Right cardiac atrium (tissue), 5 donors: ENCODE measurements at regions not wholly inside any gene's neighbourhood (a gene's known extent, or its start where the extent isn't known, plus 50 kb on each side); places are given as distances from the start of the nearest gene placed in this dataset.
"Not testable (repeated sequence)": the region's sequence is repeated elsewhere in the genome, so short reads cannot be mapped to it uniquely, and the experiment has no call there.

Source experiments
- ATAC-seq, 2 donors: fragments of 200-7000 bp; cut with Tn5 transposase; one replicate each; pipeline versions ENCODE4 v1.8.0 to v1.9.1; 2020; ENCODE audit warnings: moderate library complexity in 2 of 2, mild to moderate bottlenecking in 1 of 2
- DNase-seq, 3 donors: peaks; one replicate each; pipeline ENCODE4 v3.0.0-alpha.2; 2020
- H3K27ac ChIP-seq: one replicate; pipeline ENCODE4 v1.5.1; 2013; ENCODE audit warnings: mild to moderate bottlenecking, low read length, control low read depth, moderate library complexity
- H3K27me3 ChIP-seq: one replicate; pipeline ENCODE4 v1.6.1; 2013; ENCODE audit not compliant: control insufficient read depth, insufficient read depth
- H3K4me1 ChIP-seq: one replicate; pipeline ENCODE4 v1.6.1; 2013; ENCODE audit warnings: low read length; ENCODE audit not compliant: control insufficient read depth, insufficient read depth
- H3K4me3 ChIP-seq: one replicate; pipeline ENCODE4 v1.5.1; 2013; ENCODE audit warnings: low read length, control low read depth
- H3K9me3 ChIP-seq: one replicate; pipeline ENCODE4 v1.6.1; 2013; ENCODE audit warnings: low read length; ENCODE audit not compliant: control insufficient read depth
- WGBS: extraction: QIAGEN DNeasy Blood & Tissue Kit; methylation state at CpG from one replicate; pipeline ENCODE4 v1.1.7; 2013; 5-methylcytosine and 5-hydroxymethylcytosine counted together
- intact Hi-C, 4 donors: fragments of 100-400 bp; cut with DNase I; formaldehyde crosslinking; loops; one replicate each; pipeline versions ENCODE4 v1.11.0 to v1.14.0; 2022 to 2023
- donor health status: healthy with polysubstance abuse.
- donor health status: DM: no; HTN: yes; CAD: no.
- donor health status: DM: no; HTN: no; CAD: no.
- donor health status: DM: no; HTN: yes; CAD: no; lungs with severe emphysema.
- donor health status: DM: yes; HTN: yes; CAD: no.

DNA sequence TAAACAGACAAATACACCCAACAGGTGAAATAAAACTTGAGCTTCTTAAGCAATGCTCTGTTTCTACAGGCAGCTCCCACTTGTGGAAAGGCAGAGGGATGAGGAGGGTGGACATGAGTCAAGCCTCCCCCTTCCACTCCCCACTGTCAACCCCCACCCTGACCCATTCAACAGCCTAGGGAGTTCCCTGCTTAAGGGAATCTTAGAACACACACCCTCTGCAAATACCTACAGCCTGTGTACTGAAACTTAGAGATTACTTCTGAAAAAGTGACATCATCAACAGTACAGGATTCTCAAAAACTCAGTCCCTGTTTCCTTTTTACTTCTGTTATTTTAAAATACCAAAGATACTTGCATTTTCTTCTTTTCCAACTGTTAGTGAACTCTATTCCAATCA lies 345.4 kb downstream of the SOX9 start:
- no peaks in the 10 kb centered on the region for H3K27me3 ChIP-seq

DNA sequence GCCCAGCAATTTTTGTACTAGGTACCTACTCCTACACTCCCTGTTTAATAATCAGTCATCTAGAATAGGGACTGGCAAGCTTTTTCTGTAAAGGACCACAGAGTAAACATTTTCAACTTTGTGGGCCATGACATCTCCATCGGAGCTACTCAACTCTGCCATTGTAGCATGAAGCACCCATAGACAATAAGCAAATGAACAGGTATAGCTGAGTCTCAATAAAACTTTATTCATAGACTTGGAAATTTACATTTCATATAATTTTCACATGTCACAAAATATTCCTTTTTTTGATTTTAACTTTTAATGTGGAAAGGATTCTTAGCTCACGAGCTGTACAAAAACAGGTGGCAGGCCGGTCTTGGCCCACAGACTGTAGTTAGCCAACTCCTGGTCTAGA lies 345.8 kb downstream of the SOX9 start:
- no peaks in the 10 kb centered on the region for H3K4me1 ChIP-seq
- no peak overlapping the region for H3K4me3 ChIP-seq
- 76% methylated on average over 3 of the region's 3 CpGs for WGBS
- DNase-seq (no peak), ATAC-seq (no peak)
- no peaks in the 10 kb centered on the region for H3K27me3 ChIP-seq
- H3K27ac ChIP-seq: no peak overlapping the region
- intact Hi-C loops: no loop called here
- H3K9me3 ChIP-seq: no peaks in the 10 kb centered on the region

More for the DNA sequence above, 345.4 kb downstream of the SOX9 start:
- Histone ChIP-seq H3K27ac (no peak overlapping the region), H3K4me1 (no peaks in the 10 kb centered on the region), H3K4me3 (no peak overlapping the region), H3K9me3 (no peaks in the 10 kb centered on the region)
- no peak for DNase-seq
- ATAC-seq: peak in 1 of 2 donors; percentile 36
- intact Hi-C loops: no loop called here

DNA sequence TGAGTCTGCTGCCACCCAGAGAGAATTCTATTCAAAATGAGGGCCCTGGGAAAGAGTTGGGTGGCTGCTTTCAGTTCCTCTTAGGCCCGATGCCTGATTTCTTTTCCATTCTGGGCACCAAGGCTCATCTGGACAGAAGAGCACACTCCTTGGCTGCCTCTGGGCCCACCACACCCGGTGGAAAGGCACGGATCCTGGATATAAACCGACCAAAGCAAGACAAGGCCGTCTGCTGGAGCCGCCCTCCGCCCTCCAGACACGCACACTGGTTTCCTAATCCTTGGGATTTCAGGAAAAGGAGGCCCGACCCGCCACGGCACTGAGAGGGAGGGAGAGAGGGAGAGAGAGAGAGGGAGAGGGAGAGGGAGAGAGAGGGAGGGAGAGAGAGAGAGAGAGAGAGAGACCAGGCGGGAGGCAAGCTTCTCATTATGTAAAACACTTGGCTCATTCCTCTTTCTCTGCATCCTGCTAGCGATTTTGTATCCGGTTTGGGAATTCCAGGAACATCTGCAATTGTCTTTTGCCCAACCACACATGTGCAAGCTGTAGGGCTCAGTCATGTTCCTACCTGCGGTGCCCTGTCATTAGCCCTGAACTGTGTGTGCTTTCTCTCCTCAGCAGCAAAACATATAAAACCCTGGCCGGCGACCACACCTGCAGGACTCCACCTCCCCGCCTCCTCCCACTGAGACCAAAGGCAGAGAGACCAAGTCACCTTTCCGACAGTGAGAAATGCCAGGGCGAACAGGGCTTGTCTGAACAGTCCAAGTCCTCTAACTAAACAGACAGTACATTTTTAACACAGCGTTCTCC lies 347.2 kb downstream of the SOX9 start:
- DNase-seq: peak; percentile 69 to 87 (median 84)

DNA sequence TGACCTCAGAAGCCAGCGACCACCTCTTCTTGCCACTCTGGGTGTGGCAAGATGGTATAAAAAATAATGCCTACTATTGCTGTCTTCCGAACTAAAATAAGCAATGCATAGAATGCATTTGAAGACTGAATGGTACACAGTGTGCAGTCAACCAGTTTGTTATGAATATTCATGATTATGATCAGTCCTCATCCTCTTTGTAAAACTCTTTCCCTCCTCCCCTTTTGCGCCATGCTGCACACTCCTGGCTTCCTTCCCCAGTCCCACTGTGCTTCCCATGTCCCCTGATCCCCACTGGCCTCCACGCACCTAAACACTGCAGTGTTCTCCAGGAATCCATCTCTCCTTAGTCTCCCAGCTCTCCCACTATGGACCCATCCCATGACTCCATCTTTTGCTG lies 348.0 kb downstream of the SOX9 start:
- ATAC-seq (no peak), DNase-seq (no peak)
- Histone ChIP-seq H3K27me3 (no peaks in the 10 kb centered on the region), H3K4me3 (no peak overlapping the region), H3K4me1 (no peaks in the 10 kb centered on the region), H3K27ac (no peak overlapping the region), H3K9me3 (no peaks in the 10 kb centered on the region)
- WGBS: 92% methylated on average over 4 of the region's 4 CpGs
- intact Hi-C loops: no loop called here

More for the DNA sequence above, 347.2 kb downstream of the SOX9 start:
- H3K4me1 ChIP-seq: no peaks in the 10 kb centered on the region
- H3K9me3 ChIP-seq: no peaks in the 10 kb centered on the region
- peak overlapping the region; percentile 39 for H3K27ac ChIP-seq
- 47% methylated on average over 21 of the region's 21 CpGs for WGBS
- H3K27me3 ChIP-seq: no peaks in the 10 kb centered on the region
- no peak overlapping the region for H3K4me3 ChIP-seq
- intact Hi-C loops: no loop called here
- ATAC-seq: peak; percentile 78 to 89

DNA sequence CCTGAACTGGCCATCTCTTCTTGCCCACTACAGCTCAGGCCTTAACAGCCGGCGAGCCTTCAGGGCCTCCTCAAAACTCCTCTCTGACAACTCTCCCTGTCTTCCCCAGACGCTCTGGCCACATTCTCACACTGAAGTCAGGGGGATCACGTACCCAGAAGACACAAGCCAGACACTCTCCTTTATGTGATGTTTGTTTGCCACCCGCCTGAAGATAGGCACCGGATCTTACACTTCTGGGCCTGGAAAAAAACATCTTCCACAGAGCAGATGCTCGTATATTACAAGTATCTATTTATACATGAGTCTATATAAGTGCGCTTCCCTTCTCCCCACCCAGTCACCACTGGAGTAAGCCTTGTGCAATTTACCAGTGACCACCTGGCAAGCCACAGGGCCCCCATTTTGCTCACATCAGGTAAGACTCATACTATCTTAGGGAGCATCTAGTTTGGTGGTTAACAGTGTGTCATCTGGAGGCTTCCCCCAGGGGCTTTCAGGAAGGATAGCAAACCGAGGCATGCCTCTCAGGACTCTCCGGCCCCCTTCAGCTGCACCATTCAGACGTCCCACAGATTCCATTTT lies 349.4 kb downstream of the SOX9 start:
- H3K27me3 ChIP-seq: no peaks in the 10 kb centered on the region
- ATAC-seq (no peak), DNase-seq (no peak)
- 75% methylated on average over 11 of the region's 11 CpGs for WGBS
- no peak overlapping the region for H3K27ac ChIP-seq
- intact Hi-C loops: no loop called here
- no peak overlapping the region for H3K4me3 ChIP-seq
- no peaks in the 10 kb centered on the region for H3K4me1 ChIP-seq
- no peaks in the 10 kb centered on the region for H3K9me3 ChIP-seq

DNA sequence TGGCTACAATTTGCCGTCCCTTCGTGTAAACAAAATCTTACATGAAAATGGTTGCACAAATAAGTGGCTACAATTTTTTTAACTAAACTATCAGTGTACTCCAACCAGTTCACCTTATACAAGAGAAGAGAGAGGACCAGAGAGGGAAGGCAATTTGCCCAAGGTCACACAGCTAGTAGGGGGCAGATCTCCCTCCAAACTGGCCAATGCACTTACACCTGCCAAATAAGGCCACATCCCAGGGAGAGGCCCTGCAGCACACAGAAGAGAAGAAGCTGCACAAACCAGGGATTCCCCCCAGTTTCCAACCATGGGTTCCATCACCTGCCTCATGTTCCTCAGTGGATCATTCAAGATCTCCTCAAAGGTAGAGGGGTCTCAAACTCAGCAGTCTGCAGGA lies 349.9 kb downstream of the SOX9 start:
- DNase-seq (no peak), ATAC-seq (no peak)
- Histone ChIP-seq H3K27me3 (no peaks in the 10 kb centered on the region), H3K4me3 (no peak overlapping the region), H3K4me1 (no peaks in the 10 kb centered on the region), H3K9me3 (no peaks in the 10 kb centered on the region), H3K27ac (no peak overlapping the region)
- intact Hi-C loops: no loop called here
- 95% methylated on average over 2 of the region's 2 CpGs for whole genome bisulfite sequencing

DNA sequence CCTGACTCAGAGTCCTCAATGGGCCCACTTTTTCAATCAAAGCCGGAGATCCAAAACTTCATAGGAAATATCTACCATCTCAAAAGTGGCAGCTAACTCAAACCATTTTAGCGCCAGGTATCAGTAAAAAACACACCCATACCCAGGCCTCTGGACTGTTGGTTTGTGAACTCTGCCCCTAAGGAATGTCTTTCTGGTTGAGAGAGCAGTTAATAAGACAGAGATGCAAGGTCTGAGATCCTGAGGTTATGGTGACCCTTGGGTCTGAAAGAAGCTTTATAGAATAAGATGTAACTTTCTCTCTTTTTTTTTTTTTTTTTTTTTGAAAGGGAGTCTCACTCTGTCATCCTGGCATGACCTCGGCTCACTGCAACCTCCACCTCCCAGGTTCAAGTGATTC lies 350.5 kb downstream of the SOX9 start:
- Histone ChIP-seq H3K27ac (no peak overlapping the region), H3K4me3 (no peak overlapping the region), H3K4me1 (no peaks in the 10 kb centered on the region), H3K9me3 (no peaks in the 10 kb centered on the region), H3K27me3 (no peaks in the 10 kb centered on the region)
- DNase-seq (no peak), ATAC-seq (no peak)
- intact Hi-C loops: no loop called here
- WGBS: 91% methylated on average over 3 of the region's 3 CpGs

DNA sequence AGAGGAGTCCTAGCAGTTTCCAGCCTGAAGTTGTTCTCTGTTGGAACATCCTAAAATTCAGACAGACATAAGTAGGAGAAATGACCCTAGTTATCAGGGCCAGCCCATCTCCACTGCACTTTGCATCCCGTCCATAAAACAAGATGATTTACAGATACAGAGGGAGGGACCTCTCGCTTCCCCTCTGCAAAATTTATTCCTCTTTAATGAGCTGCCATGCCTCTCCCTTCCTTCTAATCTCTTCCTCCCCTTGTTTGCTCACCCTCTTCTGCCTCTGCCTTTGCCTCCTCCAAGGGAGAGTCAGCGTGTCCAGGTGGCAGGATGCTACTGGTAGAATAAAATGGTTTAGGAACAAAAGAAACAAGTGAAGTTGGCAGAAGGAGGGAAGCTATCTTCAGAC lies 351.3 kb downstream of the SOX9 start:
- no peak for ATAC-seq
- 72% methylated on average over 3 of the region's 3 CpGs for WGBS
- intact Hi-C loops: no loop called here
- H3K4me1 ChIP-seq: no peaks in the 10 kb centered on the region
- no peaks in the 10 kb centered on the region for H3K27me3 ChIP-seq
- no peak for DNase-seq
- H3K9me3 ChIP-seq: no peaks in the 10 kb centered on the region
- H3K27ac ChIP-seq: no peak overlapping the region
- H3K4me3 ChIP-seq: no peak overlapping the region

DNA sequence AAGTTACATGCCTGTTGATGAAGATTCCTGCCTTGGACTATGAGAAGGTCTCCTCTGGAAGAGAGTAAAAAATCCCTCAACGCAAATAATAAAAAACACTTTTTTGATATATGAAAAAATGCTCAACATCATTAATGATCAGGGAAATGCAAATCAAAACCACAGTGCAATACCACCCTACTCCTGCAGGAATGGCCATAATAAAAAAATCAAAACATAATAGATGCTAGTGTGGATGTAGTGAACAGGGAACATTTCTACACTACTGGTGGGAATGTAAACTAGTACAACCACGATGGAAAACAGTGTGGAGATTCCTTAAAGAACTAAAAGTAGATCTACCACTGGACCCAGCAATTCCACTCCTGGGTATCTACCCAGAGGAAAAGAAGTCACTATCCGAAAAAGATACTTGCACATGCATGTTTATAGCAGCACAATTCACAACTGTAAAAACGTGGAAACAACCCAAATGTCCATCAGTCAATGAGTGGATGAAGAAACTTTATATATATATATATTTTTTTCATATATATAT lies 352.1 kb downstream of the SOX9 start:
- 79% methylated on average over 4 of the region's 4 CpGs for WGBS
- H3K4me3 ChIP-seq, intact Hi-C loops, H3K9me3 ChIP-seq, H3K27me3 ChIP-seq, H3K27ac ChIP-seq, ATAC-seq, H3K4me1 ChIP-seq, DNase-seq: not testable (repeated sequence)

DNA sequence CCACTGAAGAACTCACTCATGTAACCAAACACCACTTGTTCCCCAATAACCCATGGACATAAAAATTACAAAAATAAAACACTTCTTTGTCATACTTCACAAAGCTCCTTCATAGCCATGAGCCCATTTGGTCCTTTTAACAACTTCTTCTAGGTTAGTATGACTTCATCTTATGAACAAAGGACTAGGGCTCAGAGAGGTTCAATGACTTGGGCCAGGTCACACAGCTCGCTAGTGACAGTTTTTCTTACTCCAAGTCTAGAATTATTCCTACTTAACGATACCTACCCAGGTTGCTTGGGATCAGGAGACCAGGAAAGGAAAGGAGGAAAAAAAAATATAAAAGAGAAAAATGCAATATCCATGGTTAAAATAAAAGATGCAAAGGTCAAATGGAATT lies 353.4 kb downstream of the SOX9 start:
- no peak for ATAC-seq

DNA sequence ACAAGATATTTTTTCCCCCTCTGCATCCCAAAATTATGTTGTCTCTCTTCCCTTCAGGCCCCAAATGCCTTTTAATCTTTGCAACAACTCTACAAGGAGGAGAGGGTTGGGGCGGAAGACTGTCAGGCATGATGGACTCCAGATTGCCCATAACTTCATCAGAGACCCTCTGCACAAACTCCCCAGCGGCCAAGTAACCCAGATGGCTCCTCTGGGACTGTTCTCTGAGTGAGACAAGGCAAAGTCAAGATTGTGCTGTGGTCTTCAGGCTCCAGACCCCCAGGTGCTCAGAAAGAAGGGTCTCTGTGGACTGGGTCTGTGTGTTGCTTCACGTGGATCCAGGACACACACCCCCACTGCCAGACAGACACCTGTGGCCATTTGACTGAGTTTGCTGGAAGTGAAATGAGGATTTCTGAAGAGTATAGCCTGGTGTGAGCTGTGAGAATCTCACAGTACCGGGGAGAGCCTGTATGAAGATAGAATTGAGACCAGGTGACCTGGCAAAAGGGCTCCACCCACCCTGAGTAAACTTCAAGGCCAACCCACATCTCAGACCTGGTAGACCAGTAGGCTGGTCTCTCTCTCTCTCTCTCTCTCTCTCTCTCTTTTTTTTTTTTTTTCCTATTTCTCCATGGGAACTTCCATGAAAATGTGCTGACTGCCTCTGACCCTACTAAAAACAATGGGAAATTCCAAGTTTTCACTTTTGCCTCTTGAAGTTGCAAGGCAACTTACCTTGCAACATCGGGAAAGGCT lies 354.1 kb downstream of the SOX9 start:
- ATAC-seq (no peak), DNase-seq (no peak)
- H3K27me3 ChIP-seq: no peaks in the 10 kb centered on the region
- no peaks in the 10 kb centered on the region for H3K9me3 ChIP-seq
- no peak overlapping the region for H3K4me3 ChIP-seq
- WGBS: 77% methylated on average over 5 of the region's 5 CpGs
- no peak overlapping the region for H3K27ac ChIP-seq
- intact Hi-C loops: no loop called here
- no peaks in the 10 kb centered on the region for H3K4me1 ChIP-seq

More for the DNA sequence above, 353.4 kb downstream of the SOX9 start:
- Histone ChIP-seq H3K4me1 (no peaks in the 10 kb centered on the region), H3K27me3 (no peaks in the 10 kb centered on the region), H3K27ac (no peak overlapping the region), H3K9me3 (no peaks in the 10 kb centered on the region), H3K4me3 (no peak overlapping the region)
- intact Hi-C loops: no loop called here
- no peak for DNase-seq
- WGBS: 97% methylated on average over 2 of the region's 2 CpGs
